ENCODE measurements at regions not wholly inside any gene's neighbourhood (a gene's known extent, or its start where the extent isn't known, plus 50 kb on each side); places are given as distances from the start of the nearest gene placed in this dataset.
"Not testable (repeated sequence)": the region's sequence is repeated elsewhere in the genome, so short reads cannot be mapped to it uniquely, and the experiment has no call there.

GRCh38 chr16:52976539-52977167, 76.0 kb downstream of the CHD9NB start:
- peak; percentile 24 for DNase-seq

- DNase-seq: no peak
Measured at GRCh38 chr16:52967744-52968143, 85.0 kb downstream of the CHD9NB start.

GRCh38 chr16:52964290-52964689, 88.4 kb downstream of the CHD9NB start:
- no peak for DNase-seq

GRCh38 chr16:52963855-52964242, 88.8 kb downstream of the CHD9NB start:
- no peak for DNase-seq

GRCh38 chr16:52963212-52963854, 89.4 kb downstream of the CHD9NB start:
- DNase-seq: peak; percentile 61

GRCh38 chr16:52958951-52959350, 93.7 kb downstream of the CHD9NB start:
- DNase-seq: no peak

- DNase-seq: no peak
Measured at GRCh38 chr16:52957199-52957598, 95.5 kb downstream of the CHD9NB start.

GRCh38 chr16:52956044-52956443, 96.7 kb downstream of the CHD9NB start:
- DNase-seq: no peak

- peak; percentile 97 for DNase-seq
Measured at GRCh38 chr16:52953215-52953614, 99.5 kb downstream of the CHD9NB start.

GRCh38 chr16:52948946-52949345, 103.8 kb downstream of the CHD9NB start:
- no peak for DNase-seq

- DNase-seq: no peak
Measured at GRCh38 chr16:52932321-52932720, 120.4 kb downstream of the CHD9NB start.

- no peak for DNase-seq
Measured at GRCh38 chr16:52929478-52930400, 123.0 kb downstream of the CHD9NB start.

GRCh38 chr16:52928955-52929354, 123.7 kb downstream of the CHD9NB start:
- no peak for DNase-seq

- DNase-seq: no peak
Measured at GRCh38 chr16:52925143-52925542, 127.6 kb downstream of the CHD9NB start.

GRCh38 chr16:52924162-52924561, 128.5 kb downstream of the CHD9NB start:
- no peak for DNase-seq

GRCh38 chr16:52921104-52921503, 131.6 kb downstream of the CHD9NB start:
- no peak for DNase-seq

- DNase-seq: no peak
Measured at GRCh38 chr16:52920331-52920730, 132.4 kb downstream of the CHD9NB start.

- DNase-seq: peak; percentile 90
Measured at GRCh38 chr16:52914428-52914827, 138.3 kb downstream of the CHD9NB start.

GRCh38 chr16:52912565-52913173, 140.0 kb downstream of the CHD9NB start:
- DNase-seq: peak; percentile 73

- not testable (repeated sequence) for DNase-seq
Measured at GRCh38 chr16:52908057-52908456, 144.6 kb downstream of the CHD9NB start.

- no peak for DNase-seq
Measured at GRCh38 chr16:52906281-52906680, 146.4 kb downstream of the CHD9NB start.

- no peak for DNase-seq
Measured at GRCh38 chr16:52896478-52897164, 156.1 kb downstream of the CHD9NB start.

- DNase-seq: no peak
Measured at GRCh38 chr16:52874042-52874441, 178.7 kb downstream of the CHD9NB start.

All from NCI-H2171 treated with DMSO at 0.1 percent for 48 hours (cell line).